Panc1 (cell line): ENCODE measurements at regions not wholly inside any gene's neighbourhood (a gene's known extent, or its start where the extent isn't known, plus 50 kb on each side); places are given as distances from the start of the nearest gene placed in this dataset.

Experiments
- ATAC-seq: fragments of 200-7000 bp; cut with Tn5 transposase; 2 replicates; pipeline ENCODE4 v1.9.1; 2020; ENCODE audit warnings: mild to moderate bottlenecking, moderate library complexity
- BruUV-seq: library from RNA; stranded (reverse); fragments of 400-500 nt; replicated peaks from 2 replicates; lab custom pipeline; 2021; lab: Mats Ljungman, UMichigan
- CTCF ChIA-PET: fragments of 300-600 bp; sonication (Branson Sonifier 250); formaldehyde crosslinking; loops from one replicate; lab custom pipeline; 2022; ENCODE audit warnings: antibody characterized with exemption; lab: Charles Lee
- POLR2A ChIA-PET: fragments of 300-600 bp; sonication (Branson Sonifier 250); formaldehyde crosslinking; loops from one replicate; lab custom pipeline; 2022; ENCODE audit warnings: antibody characterized with exemption; lab: Charles Lee
- DNase-seq: peaks from one replicate; pipeline ENCODE4 v3.0.0-alpha.2; 2010; ENCODE audit warnings: low read depth, low spot score
- H3K27ac ChIP-seq: 2 replicates; pipeline ENCODE4 v1.5.1; 2011; ENCODE audit warnings: mild to moderate bottlenecking, low read length, inconsistent platforms
- H3K27me3 ChIP-seq: fragments of 200-500 bp; sonication (Bioruptor generic); 2 replicates; pipeline ENCODE4 v1.6.0; 2014; ENCODE audit warnings: low read length, inconsistent platforms; ENCODE audit not compliant: control insufficient read depth, insufficient read depth
- H3K36me3 ChIP-seq: fragments of 200-500 bp; sonication (Bioruptor generic); 2 replicates; pipeline ENCODE4 v1.5.1; 2014; ENCODE audit warnings: inconsistent platforms, mild to moderate bottlenecking, low read length, moderate library complexity; ENCODE audit not compliant: control insufficient read depth, insufficient read depth
- H3K4me1 ChIP-seq: 2 replicates; pipeline ENCODE4 v1.5.1; 2011; ENCODE audit warnings: inconsistent platforms, mild to moderate bottlenecking, low read length, moderate library complexity; ENCODE audit not compliant: control insufficient read depth, insufficient read depth
- H3K4me3 ChIP-seq, 2 experiments: 2 replicates each; pipeline ENCODE4 v1.5.1; 2011 to 2012; ENCODE audit warnings: low read depth in 2 of 2, low read length in 2 of 2, mild to moderate bottlenecking in 2 of 2, inconsistent platforms in 1 of 2, moderate library complexity in 1 of 2
- H3K9me3 ChIP-seq: fragments of 200-500 bp; sonication (Bioruptor generic); 2 replicates; pipeline ENCODE4 v1.5.1; 2014; ENCODE audit warnings: low read depth, mild to moderate bottlenecking, inconsistent platforms, low read length, moderate library complexity; ENCODE audit not compliant: control insufficient read depth, insufficient read depth
- POLR2AphosphoS5 ChIP-seq: IDR thresholded peaks from 2 replicates; pipeline ENCODE4 v1.6.1; 2012; ENCODE audit warnings: mild to moderate bottlenecking, low read depth, low read length, moderate library complexity
- SIN3A ChIP-seq: IDR thresholded peaks from 2 replicates; pipeline ENCODE4 v1.6.1; 2012; ENCODE audit warnings: low read depth, mild to moderate bottlenecking, low read length, moderate library complexity, borderline replicate concordance; ENCODE audit not compliant: insufficient read depth
- TCF7L2 ChIP-seq: IDR thresholded peaks from 2 replicates; pipeline ENCODE4 v1.6.1; 2011; ENCODE audit warnings: mild to moderate bottlenecking, low read depth, low read length, inconsistent platforms
- in situ Hi-C: cut with HindIII; loops from 2 replicates; pipeline ENCODE4 v1.10.0; 2016; ENCODE audit warnings: low sequenced_read_pairs, low pct_unique_long_range_greater_than_20kb
- intact Hi-C: fragments of 100-400 bp; cut with micrococcal nuclease; formaldehyde crosslinking; loops from one replicate; pipeline ENCODE4 v1.10.0; 2022; ENCODE audit not compliant: unreplicated experiment
- TF ChIP-seq, protein P1 (sequence below): fragments of 450-650 bp; IDR thresholded peaks from 2 replicates; pipeline ENCODE4 v1.5.1; 2017; ENCODE audit warnings: mild to moderate bottlenecking
- TF ChIP-seq, protein P2 (sequence below), 2 experiments: IDR thresholded peaks; 2 replicates each; pipeline ENCODE4 v1.6.1; 2011 to 2012; ENCODE audit warnings: low read depth in 2 of 2, control low read depth in 1 of 2, low read length in 1 of 2, mild to moderate bottlenecking in 1 of 2, moderate library complexity in 1 of 2; ENCODE audit not compliant: insufficient read depth in 1 of 2

DNA sequence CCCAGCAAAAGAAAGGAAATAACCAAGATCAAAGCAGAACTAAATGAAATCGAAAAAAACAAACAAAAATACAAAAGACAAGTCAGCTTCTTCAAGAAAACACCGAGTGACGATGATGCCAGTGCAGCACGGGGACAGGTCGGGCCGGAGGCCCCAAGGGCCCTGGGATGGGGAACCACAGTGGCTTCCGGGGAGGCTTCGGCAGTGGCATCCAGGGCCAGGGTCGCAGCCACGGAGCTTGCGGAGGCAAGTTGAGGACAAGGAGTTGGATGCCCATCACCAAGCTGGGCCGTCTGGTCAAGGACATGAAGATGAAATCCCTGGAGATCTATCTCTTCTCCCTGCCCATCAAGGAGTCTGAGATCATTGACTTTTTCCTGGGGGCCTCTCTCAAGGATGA is 53.2 kb upstream of the WDR41 start:
- TF ChIP-seq SIN3A (no peak), POLR2AphosphoS5 (no peak), TCF7L2 (no peak)
- TF ChIP-seq, protein P1, sequence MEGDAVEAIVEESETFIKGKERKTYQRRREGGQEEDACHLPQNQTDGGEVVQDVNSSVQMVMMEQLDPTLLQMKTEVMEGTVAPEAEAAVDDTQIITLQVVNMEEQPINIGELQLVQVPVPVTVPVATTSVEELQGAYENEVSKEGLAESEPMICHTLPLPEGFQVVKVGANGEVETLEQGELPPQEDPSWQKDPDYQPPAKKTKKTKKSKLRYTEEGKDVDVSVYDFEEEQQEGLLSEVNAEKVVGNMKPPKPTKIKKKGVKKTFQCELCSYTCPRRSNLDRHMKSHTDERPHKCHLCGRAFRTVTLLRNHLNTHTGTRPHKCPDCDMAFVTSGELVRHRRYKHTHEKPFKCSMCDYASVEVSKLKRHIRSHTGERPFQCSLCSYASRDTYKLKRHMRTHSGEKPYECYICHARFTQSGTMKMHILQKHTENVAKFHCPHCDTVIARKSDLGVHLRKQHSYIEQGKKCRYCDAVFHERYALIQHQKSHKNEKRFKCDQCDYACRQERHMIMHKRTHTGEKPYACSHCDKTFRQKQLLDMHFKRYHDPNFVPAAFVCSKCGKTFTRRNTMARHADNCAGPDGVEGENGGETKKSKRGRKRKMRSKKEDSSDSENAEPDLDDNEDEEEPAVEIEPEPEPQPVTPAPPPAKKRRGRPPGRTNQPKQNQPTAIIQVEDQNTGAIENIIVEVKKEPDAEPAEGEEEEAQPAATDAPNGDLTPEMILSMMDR, result no peak
- TF ChIP-seq, protein P2, sequence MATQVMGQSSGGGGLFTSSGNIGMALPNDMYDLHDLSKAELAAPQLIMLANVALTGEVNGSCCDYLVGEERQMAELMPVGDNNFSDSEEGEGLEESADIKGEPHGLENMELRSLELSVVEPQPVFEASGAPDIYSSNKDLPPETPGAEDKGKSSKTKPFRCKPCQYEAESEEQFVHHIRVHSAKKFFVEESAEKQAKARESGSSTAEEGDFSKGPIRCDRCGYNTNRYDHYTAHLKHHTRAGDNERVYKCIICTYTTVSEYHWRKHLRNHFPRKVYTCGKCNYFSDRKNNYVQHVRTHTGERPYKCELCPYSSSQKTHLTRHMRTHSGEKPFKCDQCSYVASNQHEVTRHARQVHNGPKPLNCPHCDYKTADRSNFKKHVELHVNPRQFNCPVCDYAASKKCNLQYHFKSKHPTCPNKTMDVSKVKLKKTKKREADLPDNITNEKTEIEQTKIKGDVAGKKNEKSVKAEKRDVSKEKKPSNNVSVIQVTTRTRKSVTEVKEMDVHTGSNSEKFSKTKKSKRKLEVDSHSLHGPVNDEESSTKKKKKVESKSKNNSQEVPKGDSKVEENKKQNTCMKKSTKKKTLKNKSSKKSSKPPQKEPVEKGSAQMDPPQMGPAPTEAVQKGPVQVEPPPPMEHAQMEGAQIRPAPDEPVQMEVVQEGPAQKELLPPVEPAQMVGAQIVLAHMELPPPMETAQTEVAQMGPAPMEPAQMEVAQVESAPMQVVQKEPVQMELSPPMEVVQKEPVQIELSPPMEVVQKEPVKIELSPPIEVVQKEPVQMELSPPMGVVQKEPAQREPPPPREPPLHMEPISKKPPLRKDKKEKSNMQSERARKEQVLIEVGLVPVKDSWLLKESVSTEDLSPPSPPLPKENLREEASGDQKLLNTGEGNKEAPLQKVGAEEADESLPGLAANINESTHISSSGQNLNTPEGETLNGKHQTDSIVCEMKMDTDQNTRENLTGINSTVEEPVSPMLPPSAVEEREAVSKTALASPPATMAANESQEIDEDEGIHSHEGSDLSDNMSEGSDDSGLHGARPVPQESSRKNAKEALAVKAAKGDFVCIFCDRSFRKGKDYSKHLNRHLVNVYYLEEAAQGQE (IDR thresholded peaks at IDR 0.05; ENCODE audit: insufficient read depth in 1 of 2, low read depth in 2 of 2, low read length in 1 of 2), result no peak
- no peak for DNase-seq
- no peaks in the 10 kb centered on the region for H3K27me3 ChIP-seq
- H3K9me3 ChIP-seq, result no peaks in the 10 kb centered on the region
- BruUV-seq, result no TSS peak
- no peaks in the 10 kb centered on the region for H3K4me1 ChIP-seq
- H3K36me3 ChIP-seq, result no peaks in the 10 kb centered on the region
- in situ Hi-C loops (no loop called here), intact Hi-C loops (no loop called here)
- ATAC-seq, result no peak
- ChIA-PET CTCF (no interaction called here), POLR2A (no interaction called here)
- H3K4me3 ChIP-seq, result no peak overlapping the region
- no peak overlapping the region for H3K27ac ChIP-seq
